Endothelial cell of umbilical vein (primary cell): ENCODE measurements at regions not wholly inside any gene's neighbourhood (a gene's known extent, or its start where the extent isn't known, plus 50 kb on each side); places are given as distances from the start of the nearest gene placed in this dataset.

ENCODE experiments used
- EZH2 ChIP-seq: IDR thresholded peaks from 2 replicates; pipeline ENCODE4 v1.6.1; 2012; ENCODE audit warnings: borderline replicate concordance, low read depth, mild to moderate bottlenecking, moderate library complexity, low read length, inconsistent platforms; ENCODE audit not compliant: severe bottlenecking
- JUN ChIP-seq: IDR thresholded peaks from 2 replicates; pipeline ENCODE4 v1.6.1; 2011; ENCODE audit warnings: borderline replicate concordance, low read depth; ENCODE audit not compliant: insufficient read length, insufficient read depth
- POLR2A ChIP-seq: IDR thresholded peaks from 2 replicates; pipeline ENCODE4 v1.6.1; 2012; ENCODE audit warnings: low read depth, mild to moderate bottlenecking, control low read depth, low read length
- POLR2AphosphoS5 ChIP-seq: IDR thresholded peaks from 2 replicates; pipeline ENCODE4 v1.6.1; 2012; ENCODE audit warnings: low read depth, mild to moderate bottlenecking, control low read depth, low read length, moderate library complexity; ENCODE audit not compliant: insufficient read depth
- TF ChIP-seq, protein P1 (sequence below), 2 donors: IDR thresholded peaks; 1 replicate in 1 of 2; 2 replicates in 1 of 2; pipeline ENCODE4 v1.5.1; 2011; ENCODE audit warnings: low read length in 2 of 2, mild to moderate bottlenecking in 2 of 2, moderate library complexity in 2 of 2, control low read depth in 1 of 2, inconsistent platforms in 1 of 2, low read depth in 1 of 2; ENCODE audit not compliant: insufficient read depth in 1 of 2; ENCODE audit errors: extremely low read depth in 1 of 2

DNA sequence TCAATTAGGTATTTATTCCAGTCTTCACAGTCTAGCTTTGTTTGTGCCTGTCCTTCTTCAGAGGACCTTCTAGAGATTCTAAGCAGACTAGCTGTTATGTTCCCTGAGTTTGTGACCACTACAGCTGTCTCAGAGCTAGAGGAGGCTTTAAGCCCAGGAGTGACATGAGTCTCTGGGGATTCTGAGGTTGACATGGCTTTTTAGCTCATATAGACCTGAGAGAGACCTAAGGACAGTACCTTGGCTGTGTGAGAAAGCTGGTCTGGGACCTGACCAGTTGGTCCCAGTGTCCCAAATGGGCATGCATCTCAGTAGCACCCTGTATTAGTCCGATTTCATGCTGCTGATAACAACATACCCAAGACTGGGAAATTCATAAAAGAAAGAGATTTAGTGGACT lies 330.2 kb downstream of the DIPK2A start:
- TF ChIP-seq EZH2, result no peak
- no peak for TF ChIP-seq JUN
- TF ChIP-seq, protein P1, sequence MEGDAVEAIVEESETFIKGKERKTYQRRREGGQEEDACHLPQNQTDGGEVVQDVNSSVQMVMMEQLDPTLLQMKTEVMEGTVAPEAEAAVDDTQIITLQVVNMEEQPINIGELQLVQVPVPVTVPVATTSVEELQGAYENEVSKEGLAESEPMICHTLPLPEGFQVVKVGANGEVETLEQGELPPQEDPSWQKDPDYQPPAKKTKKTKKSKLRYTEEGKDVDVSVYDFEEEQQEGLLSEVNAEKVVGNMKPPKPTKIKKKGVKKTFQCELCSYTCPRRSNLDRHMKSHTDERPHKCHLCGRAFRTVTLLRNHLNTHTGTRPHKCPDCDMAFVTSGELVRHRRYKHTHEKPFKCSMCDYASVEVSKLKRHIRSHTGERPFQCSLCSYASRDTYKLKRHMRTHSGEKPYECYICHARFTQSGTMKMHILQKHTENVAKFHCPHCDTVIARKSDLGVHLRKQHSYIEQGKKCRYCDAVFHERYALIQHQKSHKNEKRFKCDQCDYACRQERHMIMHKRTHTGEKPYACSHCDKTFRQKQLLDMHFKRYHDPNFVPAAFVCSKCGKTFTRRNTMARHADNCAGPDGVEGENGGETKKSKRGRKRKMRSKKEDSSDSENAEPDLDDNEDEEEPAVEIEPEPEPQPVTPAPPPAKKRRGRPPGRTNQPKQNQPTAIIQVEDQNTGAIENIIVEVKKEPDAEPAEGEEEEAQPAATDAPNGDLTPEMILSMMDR (IDR thresholded peaks at IDR 0.05; ENCODE audit: extremely low read depth in 1 of 2, insufficient read depth in 1 of 2, low read depth in 1 of 2, low read length in 2 of 2), result no peak
- TF ChIP-seq POLR2AphosphoS5, result no peak
- no peak for TF ChIP-seq POLR2A
